ENCODE measurements at regions not wholly inside any gene's neighbourhood (a gene's known extent, or its start where the extent isn't known, plus 50 kb on each side); places are given as distances from the start of the nearest gene placed in this dataset.

- Mint-ChIP-seq H3K36me3 (no peaks in the 10 kb centered on the region), H3K4me3 (no peak overlapping the region), H3K27ac (no peak overlapping the region), H3K9me3 (no peaks in the 10 kb centered on the region), H3K4me1 (peaks cover 0 to 5% of the 10 kb centered on the region in 2 donors), H3K27me3 (ENCODE audit: low read depth in 2 of 2) (peaks cover 10 to 13% of the 10 kb centered on the region in 2 donors)
- Histone ChIP-seq H3K4me3 (ENCODE audit: low read length) (no peak overlapping the region), H3K4me1 (ENCODE audit: control insufficient read depth, insufficient read depth, low read length) (peaks cover 4% of the 10 kb centered on the region), H3K9me3 (ENCODE audit: control insufficient read depth, insufficient read depth, low read length) (no peaks in the 10 kb centered on the region), H3K27ac (ENCODE audit: low read length) (no peak overlapping the region), H3K27me3 (ENCODE audit: control insufficient read depth, insufficient read depth, low read length) (no peaks in the 10 kb centered on the region), H3K36me3 (ENCODE audit: control insufficient read depth, insufficient read depth, low read length) (no peaks in the 10 kb centered on the region)
- DNase-seq (no peak), ATAC-seq (no peak)
- WGBS (ENCODE audit: insufficient coverage): 84% methylated on average over 7 of the region's 8 CpGs
- intact Hi-C loops (cut with micrococcal nuclease): no loop called here
- no peak for TF ChIP-seq CTCF (IDR thresholded peaks at IDR 0.05)
Observed at GRCh38 chr16:80468029-80468428, 72.8 kb upstream of the DYNLRB2 start.

GRCh38 chr16:80466024-80466987 lies 74.5 kb upstream of the DYNLRB2 start:
- TF ChIP-seq CTCF (IDR thresholded peaks at IDR 0.05): peak; percentile 68
- Mint-ChIP-seq H3K4me3 (no peak overlapping the region), H3K27ac (no peak overlapping the region), H3K9me3 (no peaks in the 10 kb centered on the region), H3K4me1 (peaks cover 0 to 5% of the 10 kb centered on the region in 2 donors), H3K27me3 (ENCODE audit: low read depth in 2 of 2) (peaks cover 9 to 11% of the 10 kb centered on the region in 2 donors), H3K36me3 (no peaks in the 10 kb centered on the region)
- H3K27ac ChIP-seq (ENCODE audit: low read length): no peak overlapping the region
- peak; percentile 53 to 82 (median 67) for ATAC-seq
- WGBS (ENCODE audit: insufficient coverage): 33% methylated on average over 23 of the region's 24 CpGs
- no peaks in the 10 kb centered on the region for H3K9me3 ChIP-seq (ENCODE audit: control insufficient read depth, insufficient read depth, low read length)
- DNase-seq: peak; percentile 35 to 80
- H3K27me3 ChIP-seq (ENCODE audit: control insufficient read depth, insufficient read depth, low read length): no peaks in the 10 kb centered on the region
- intact Hi-C loops (cut with micrococcal nuclease): no loop called here
- no peak overlapping the region for H3K4me3 ChIP-seq (ENCODE audit: low read length)
- peaks cover 4% of the 10 kb centered on the region for H3K4me1 ChIP-seq (ENCODE audit: control insufficient read depth, insufficient read depth, low read length)
- no peaks in the 10 kb centered on the region for H3K36me3 ChIP-seq (ENCODE audit: control insufficient read depth, insufficient read depth, low read length)

- peaks cover 4% of the 10 kb centered on the region for H3K4me1 ChIP-seq (ENCODE audit: control insufficient read depth, insufficient read depth, low read length)
- intact Hi-C loops (cut with micrococcal nuclease): no loop called here
- WGBS (ENCODE audit: insufficient coverage): 82% methylated on average over 6 of the region's 8 CpGs
Observed at GRCh38 chr16:80463751-80464495, 76.9 kb upstream of the DYNLRB2 start.

More at GRCh38 chr16:80463751-80464495, 76.9 kb upstream of the DYNLRB2 start:
- no peak overlapping the region for H3K27ac Mint-ChIP-seq
- ATAC-seq (no peak), DNase-seq (no peak)
- no peaks in the 10 kb centered on the region for H3K9me3 Mint-ChIP-seq
- Histone ChIP-seq H3K27ac (ENCODE audit: low read length) (no peak overlapping the region), H3K27me3 (ENCODE audit: control insufficient read depth, insufficient read depth, low read length) (no peaks in the 10 kb centered on the region), H3K9me3 (ENCODE audit: control insufficient read depth, insufficient read depth, low read length) (no peaks in the 10 kb centered on the region), H3K36me3 (ENCODE audit: control insufficient read depth, insufficient read depth, low read length) (no peaks in the 10 kb centered on the region), H3K4me3 (ENCODE audit: low read length) (no peak overlapping the region)
- H3K4me1 Mint-ChIP-seq: peaks cover 0 to 5% of the 10 kb centered on the region in 2 donors
- peaks cover 6 to 13% of the 10 kb centered on the region in 2 donors for H3K27me3 Mint-ChIP-seq (ENCODE audit: low read depth in 2 of 2)
- no peak overlapping the region for H3K4me3 Mint-ChIP-seq
- H3K36me3 Mint-ChIP-seq: no peaks in the 10 kb centered on the region
- no peak for TF ChIP-seq CTCF (IDR thresholded peaks at IDR 0.05)
